Fibroblast of lung (primary cell): ENCODE measurements at regions not wholly inside any gene's neighbourhood (a gene's known extent, or its start where the extent isn't known, plus 50 kb on each side); places are given as distances from the start of the nearest gene placed in this dataset.

Source experiments
- DNase-seq, 2 donors: peaks; one replicate each; pipeline versions ENCODE4 v3.0.0 to v3.0.0-alpha.2; 2010; ENCODE audit warnings: low read depth in 2 of 2
- H2AFZ ChIP-seq: 2 replicates; pipeline ENCODE4 v1.5.1; 2012; ENCODE audit warnings: low read length, control low read depth, inconsistent platforms
- H3K27ac ChIP-seq: 2 replicates; pipeline ENCODE4 v1.5.1; 2011; ENCODE audit warnings: low read length, control low read depth; ENCODE audit not compliant: insufficient read depth
- H3K27me3 ChIP-seq: 2 replicates; pipeline ENCODE4 v1.5.1; 2011; ENCODE audit warnings: mild to moderate bottlenecking, low read length; ENCODE audit not compliant: control insufficient read depth, insufficient read depth
- H3K36me3 ChIP-seq: 2 replicates; pipeline ENCODE4 v1.5.1; 2011; ENCODE audit warnings: low read length; ENCODE audit not compliant: control insufficient read depth, insufficient read depth
- H3K4me1 ChIP-seq: 2 replicates; pipeline ENCODE4 v1.5.1; 2011; ENCODE audit warnings: low read length; ENCODE audit not compliant: control insufficient read depth, insufficient read depth; ENCODE audit errors: extremely low read depth
- H3K4me2 ChIP-seq: 2 replicates; pipeline ENCODE4 v1.5.1; 2011; ENCODE audit warnings: low read length, control low read depth; ENCODE audit not compliant: insufficient read depth; ENCODE audit errors: extremely low read depth
- H3K4me3 ChIP-seq, 4 experiments: fragments of 200-600 bp in 1 of 4; sonication (generic) in 1 of 4; replicated peaks in 1 of 4; 2 replicates each; pipeline ENCODE4 v1.5.1; 2011 to 2016; ENCODE audit warnings: low read length in 4 of 4, low read depth in 3 of 4, mild to moderate bottlenecking in 3 of 4, control low read depth in 2 of 4, inconsistent platforms in 1 of 4, mixed read lengths in 1 of 4; ENCODE audit not compliant: insufficient read depth in 1 of 4; ENCODE audit errors: control extremely low read depth in 1 of 4
- H3K79me2 ChIP-seq: 2 replicates; pipeline ENCODE4 v1.5.1; 2012; ENCODE audit warnings: mild to moderate bottlenecking, low read length, inconsistent platforms; ENCODE audit not compliant: control insufficient read depth, insufficient read depth
- H3K9ac ChIP-seq: 2 replicates; pipeline ENCODE4 v1.5.1; 2011; ENCODE audit warnings: mild to moderate bottlenecking, low read length, control low read depth; ENCODE audit not compliant: insufficient read depth
- H3K9me3 ChIP-seq: 2 replicates; pipeline ENCODE4 v1.5.1; 2012; ENCODE audit warnings: low read depth, low read length; ENCODE audit not compliant: control insufficient read depth, insufficient read depth
- H4K20me1 ChIP-seq: 2 replicates; pipeline ENCODE4 v1.5.1; 2011; ENCODE audit warnings: low read length; ENCODE audit not compliant: control insufficient read depth, insufficient read depth; ENCODE audit errors: extremely low read depth
- EZH2 ChIP-seq: IDR thresholded peaks from 2 replicates; pipeline ENCODE4 v1.5.1; 2012; ENCODE audit warnings: low read length, control low read depth, mild to moderate bottlenecking; ENCODE audit errors: missing control alignments
- TF ChIP-seq, protein P1 (sequence below), 2 donors: IDR thresholded peaks in 1 of 2; conservative IDR thresholded peaks in 1 of 2; 1 replicate in 1 of 2; 2 replicates in 1 of 2; pipeline ENCODE4 v1.5.1; 2011 to 2012; ENCODE audit warnings: low read length in 2 of 2, control low read depth in 1 of 2, inconsistent platforms in 1 of 2, low read depth in 1 of 2, mild to moderate bottlenecking in 1 of 2

DNA sequence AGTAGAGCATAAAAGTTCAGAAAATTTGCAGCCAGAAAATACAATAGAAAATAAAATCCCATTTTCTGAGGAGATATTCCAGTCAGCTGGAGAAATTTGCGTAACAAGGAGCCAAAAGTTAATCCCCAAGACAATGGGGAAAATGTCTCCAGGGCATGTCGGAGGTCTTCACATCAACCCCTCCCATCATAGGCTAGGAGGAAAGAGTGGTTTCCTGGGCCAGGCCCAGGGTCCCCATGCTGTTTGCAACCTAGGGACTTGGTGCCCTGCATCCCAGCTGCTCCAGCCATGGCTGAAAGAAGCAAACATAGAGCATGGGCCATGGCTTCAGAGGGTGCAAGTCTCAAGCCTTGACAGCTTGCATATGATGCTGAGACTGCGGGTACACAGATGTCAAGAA lies 255.0 kb downstream of the DTWD2 start:
- no peak overlapping the region for H3K27ac ChIP-seq
- H4K20me1 ChIP-seq, result no peaks in the 10 kb centered on the region
- no peak overlapping the region for H3K9ac ChIP-seq
- H3K79me2 ChIP-seq, result no peaks in the 10 kb centered on the region
- no peak overlapping the region for H3K4me3 ChIP-seq
- TF ChIP-seq, protein P1, sequence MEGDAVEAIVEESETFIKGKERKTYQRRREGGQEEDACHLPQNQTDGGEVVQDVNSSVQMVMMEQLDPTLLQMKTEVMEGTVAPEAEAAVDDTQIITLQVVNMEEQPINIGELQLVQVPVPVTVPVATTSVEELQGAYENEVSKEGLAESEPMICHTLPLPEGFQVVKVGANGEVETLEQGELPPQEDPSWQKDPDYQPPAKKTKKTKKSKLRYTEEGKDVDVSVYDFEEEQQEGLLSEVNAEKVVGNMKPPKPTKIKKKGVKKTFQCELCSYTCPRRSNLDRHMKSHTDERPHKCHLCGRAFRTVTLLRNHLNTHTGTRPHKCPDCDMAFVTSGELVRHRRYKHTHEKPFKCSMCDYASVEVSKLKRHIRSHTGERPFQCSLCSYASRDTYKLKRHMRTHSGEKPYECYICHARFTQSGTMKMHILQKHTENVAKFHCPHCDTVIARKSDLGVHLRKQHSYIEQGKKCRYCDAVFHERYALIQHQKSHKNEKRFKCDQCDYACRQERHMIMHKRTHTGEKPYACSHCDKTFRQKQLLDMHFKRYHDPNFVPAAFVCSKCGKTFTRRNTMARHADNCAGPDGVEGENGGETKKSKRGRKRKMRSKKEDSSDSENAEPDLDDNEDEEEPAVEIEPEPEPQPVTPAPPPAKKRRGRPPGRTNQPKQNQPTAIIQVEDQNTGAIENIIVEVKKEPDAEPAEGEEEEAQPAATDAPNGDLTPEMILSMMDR (conservative IDR thresholded peaks at IDR 0.05 in 1 of 2, IDR thresholded peaks at IDR 0.05 in 1 of 2; ENCODE audit: low read depth in 1 of 2, low read length in 2 of 2), result no peak
- TF ChIP-seq EZH2, result no peak
- H3K36me3 ChIP-seq, result no peaks in the 10 kb centered on the region
- no peak overlapping the region for H2AFZ ChIP-seq
- no peaks in the 10 kb centered on the region for H3K4me1 ChIP-seq
- no peaks in the 10 kb centered on the region for H3K9me3 ChIP-seq
- no peak for DNase-seq
- H3K4me2 ChIP-seq, result no peak overlapping the region
- no peaks in the 10 kb centered on the region for H3K27me3 ChIP-seq

DNA sequence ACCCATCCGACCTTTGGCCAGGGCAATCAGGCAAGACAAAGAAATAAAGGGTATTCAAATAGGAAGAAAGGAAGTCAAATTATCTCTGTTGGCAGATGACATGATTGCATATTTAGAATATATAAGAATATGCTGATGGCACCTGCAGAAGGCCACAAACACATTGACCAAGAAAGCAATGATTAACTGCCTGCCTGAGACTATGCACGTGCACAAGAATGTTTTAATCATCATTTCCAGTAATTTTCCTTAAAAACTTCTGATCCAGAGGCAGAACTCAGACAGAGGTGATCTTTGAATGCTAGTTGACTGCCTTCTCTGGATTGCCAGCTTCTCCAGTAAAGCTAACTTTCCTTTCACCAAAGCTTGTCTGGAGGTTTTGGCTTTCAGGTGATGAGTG lies 260.2 kb downstream of the DTWD2 start:
- H3K27me3 ChIP-seq, result no peaks in the 10 kb centered on the region
- H2AFZ ChIP-seq, result no peak overlapping the region
- TF ChIP-seq, protein P1 (conservative IDR thresholded peaks at IDR 0.05 in 1 of 2, IDR thresholded peaks at IDR 0.05 in 1 of 2; ENCODE audit: low read depth in 1 of 2, low read length in 2 of 2), result no peak
- TF ChIP-seq EZH2, result no peak
- DNase-seq, result no peak
- H3K36me3 ChIP-seq, result no peaks in the 10 kb centered on the region
- no peaks in the 10 kb centered on the region for H3K4me1 ChIP-seq
- H3K9ac ChIP-seq, result no peak overlapping the region
- no peak overlapping the region for H3K4me3 ChIP-seq
- no peak overlapping the region for H3K4me2 ChIP-seq
- H3K79me2 ChIP-seq, result no peaks in the 10 kb centered on the region
- H4K20me1 ChIP-seq, result no peaks in the 10 kb centered on the region
- no peaks in the 10 kb centered on the region for H3K9me3 ChIP-seq
- no peak overlapping the region for H3K27ac ChIP-seq

DNA sequence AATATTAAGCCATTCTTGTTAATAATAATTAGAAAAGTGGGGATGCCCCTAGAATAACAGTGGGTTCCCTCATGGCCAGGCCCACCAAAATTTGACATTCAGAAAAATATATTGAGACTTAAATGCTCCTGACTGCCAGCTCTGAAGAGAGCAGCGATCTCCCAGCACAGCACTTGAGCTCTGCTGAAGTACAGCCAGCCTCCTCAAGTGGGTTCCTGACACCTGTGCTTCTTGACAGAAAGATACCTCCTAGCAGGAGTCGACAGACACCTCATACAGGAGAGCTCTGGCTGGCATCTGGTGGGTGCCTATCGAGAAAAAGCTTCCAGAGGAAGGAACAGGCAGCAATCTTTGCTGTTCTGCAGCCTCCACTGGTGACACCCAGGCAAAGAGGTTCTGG lies 261.5 kb downstream of the DTWD2 start:
- Histone ChIP-seq H4K20me1 (no peaks in the 10 kb centered on the region), H3K4me3 (no peak overlapping the region), H3K79me2 (no peaks in the 10 kb centered on the region), H3K4me1 (no peaks in the 10 kb centered on the region), H3K36me3 (no peaks in the 10 kb centered on the region), H3K4me2 (no peak overlapping the region), H3K9me3 (no peaks in the 10 kb centered on the region), H3K9ac (no peak overlapping the region), H2AFZ (no peak overlapping the region), H3K27me3 (no peaks in the 10 kb centered on the region), H3K27ac (no peak overlapping the region)
- DNase-seq, result no peak
- TF ChIP-seq, protein P1 (conservative IDR thresholded peaks at IDR 0.05 in 1 of 2, IDR thresholded peaks at IDR 0.05 in 1 of 2; ENCODE audit: low read depth in 1 of 2, low read length in 2 of 2), result no peak
- no peak for TF ChIP-seq EZH2
